HFF-Myc (cell line): ENCODE measurements at regions not wholly inside any gene's neighbourhood (a gene's known extent, or its start where the extent isn't known, plus 50 kb on each side); places are given as distances from the start of the nearest gene placed in this dataset.

Experiments
- DNase-seq: peaks from one replicate; pipeline ENCODE4 v3.0.0-alpha.2; 2011; ENCODE audit warnings: low read depth; ENCODE audit errors: extremely low read depth
- H3K4me3 ChIP-seq: replicated peaks from 2 replicates; pipeline ENCODE4 v1.5.1; 2011; ENCODE audit warnings: low read depth, mild to moderate bottlenecking, control low read depth, low read length
- CTCF ChIP-seq: IDR thresholded peaks from 2 replicates; pipeline ENCODE4 v1.5.1; 2012; ENCODE audit warnings: mild to moderate bottlenecking, low read depth, low read length, control low read depth; ENCODE audit errors: missing control alignments

GRCh38 chr11:112615238-112615637 is 346.0 kb upstream of the NCAM1 start:
- TF ChIP-seq CTCF = no peak
- no peak for DNase-seq
- no peak overlapping the region for H3K4me3 ChIP-seq

GRCh38 chr11:112615891-112616290 is 345.3 kb upstream of the NCAM1 start:
- no peak for DNase-seq
- no peak for TF ChIP-seq CTCF
- H3K4me3 ChIP-seq = no peak overlapping the region

GRCh38 chr11:112616327-112617097 is 344.7 kb upstream of the NCAM1 start:
- TF ChIP-seq CTCF = no peak
- no peak overlapping the region for H3K4me3 ChIP-seq
- DNase-seq = no peak

GRCh38 chr11:112617098-112617425 is 344.2 kb upstream of the NCAM1 start:
- TF ChIP-seq CTCF = no peak
- H3K4me3 ChIP-seq = no peak overlapping the region
- no peak for DNase-seq

- H3K4me3 ChIP-seq = no peak overlapping the region
- no peak for DNase-seq
- no peak for TF ChIP-seq CTCF
These were observed 343.0 kb upstream of the NCAM1 start for GRCh38 chr11:112617977-112618826.

- no peak for DNase-seq
- no peak for TF ChIP-seq CTCF
- no peak overlapping the region for H3K4me3 ChIP-seq
These were observed 342.1 kb upstream of the NCAM1 start for GRCh38 chr11:112619106-112619505.
